ENCODE measurements at regions not wholly inside any gene's neighbourhood (a gene's known extent, or its start where the extent isn't known, plus 50 kb on each side); places are given as distances from the start of the nearest gene placed in this dataset.

DNA sequence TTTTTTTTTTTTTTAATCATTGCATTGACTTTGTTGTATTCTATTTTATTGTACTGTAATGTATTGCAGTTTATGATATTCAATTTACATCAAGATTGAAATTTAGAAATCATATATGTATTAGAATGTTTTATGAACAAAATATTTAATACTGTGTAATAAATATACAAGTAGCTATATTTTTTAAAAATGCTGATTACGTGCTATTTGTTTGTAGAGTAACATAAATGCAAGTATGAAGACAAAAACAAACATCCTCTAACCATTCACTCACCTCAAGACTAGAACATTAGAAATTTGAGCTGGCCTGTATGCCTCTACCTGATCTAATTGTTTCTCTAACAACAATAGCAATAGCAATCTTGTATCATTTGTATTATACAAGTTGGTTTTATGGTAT, 290.3 kb downstream of the GATA3 start:
- TF ChIP-seq, protein P1, sequence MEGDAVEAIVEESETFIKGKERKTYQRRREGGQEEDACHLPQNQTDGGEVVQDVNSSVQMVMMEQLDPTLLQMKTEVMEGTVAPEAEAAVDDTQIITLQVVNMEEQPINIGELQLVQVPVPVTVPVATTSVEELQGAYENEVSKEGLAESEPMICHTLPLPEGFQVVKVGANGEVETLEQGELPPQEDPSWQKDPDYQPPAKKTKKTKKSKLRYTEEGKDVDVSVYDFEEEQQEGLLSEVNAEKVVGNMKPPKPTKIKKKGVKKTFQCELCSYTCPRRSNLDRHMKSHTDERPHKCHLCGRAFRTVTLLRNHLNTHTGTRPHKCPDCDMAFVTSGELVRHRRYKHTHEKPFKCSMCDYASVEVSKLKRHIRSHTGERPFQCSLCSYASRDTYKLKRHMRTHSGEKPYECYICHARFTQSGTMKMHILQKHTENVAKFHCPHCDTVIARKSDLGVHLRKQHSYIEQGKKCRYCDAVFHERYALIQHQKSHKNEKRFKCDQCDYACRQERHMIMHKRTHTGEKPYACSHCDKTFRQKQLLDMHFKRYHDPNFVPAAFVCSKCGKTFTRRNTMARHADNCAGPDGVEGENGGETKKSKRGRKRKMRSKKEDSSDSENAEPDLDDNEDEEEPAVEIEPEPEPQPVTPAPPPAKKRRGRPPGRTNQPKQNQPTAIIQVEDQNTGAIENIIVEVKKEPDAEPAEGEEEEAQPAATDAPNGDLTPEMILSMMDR (optimal IDR thresholded peaks at IDR 0.05 in 1 of 3, IDR thresholded peaks at IDR 0.05 in 1 of 3, conservative IDR thresholded peaks at IDR 0.05 in 1 of 3; ENCODE audit: extremely low read depth in 1 of 3, insufficient read depth in 2 of 3, low read length in 3 of 3) = no peak
- TF ChIP-seq EZH2 (IDR thresholded peaks at IDR 0.05; ENCODE audit: low read length) = no peak
